H9 (cell line): ENCODE measurements at regions not wholly inside any gene's neighbourhood (a gene's known extent, or its start where the extent isn't known, plus 50 kb on each side); places are given as distances from the start of the nearest gene placed in this dataset.

Experiments
- DNase-seq: peaks from one replicate; pipeline ENCODE4 v3.0.0-alpha.2; 2017
- H2AFZ ChIP-seq: one replicate; pipeline ENCODE4 v1.6.1; 2013; ENCODE audit warnings: mild to moderate bottlenecking, low read length, control low read depth, moderate library complexity
- H2AK5ac ChIP-seq: 2 replicates; pipeline ENCODE4 v1.6.1; 2013; ENCODE audit warnings: low read length, control low read depth, mixed read lengths; ENCODE audit not compliant: insufficient read length
- H2BK120ac ChIP-seq: one replicate; pipeline ENCODE4 v1.6.1; 2013; ENCODE audit warnings: low read depth, mild to moderate bottlenecking, low read length, control low read depth, inconsistent platforms; ENCODE audit not compliant: poor library complexity, severe bottlenecking
- H2BK12ac ChIP-seq: 2 replicates; pipeline ENCODE4 v1.6.1; 2013; ENCODE audit warnings: low read length, control low read depth, mixed read lengths, low read depth; ENCODE audit not compliant: insufficient read length
- H2BK15ac ChIP-seq: 2 replicates; pipeline ENCODE4 v1.6.1; 2013; ENCODE audit warnings: low read depth, low read length, control low read depth
- H2BK20ac ChIP-seq: one replicate; pipeline ENCODE4 v1.6.1; 2013; ENCODE audit warnings: low read depth, mild to moderate bottlenecking, low read length, control low read depth, inconsistent platforms; ENCODE audit not compliant: poor library complexity, severe bottlenecking
- H2BK5ac ChIP-seq: 2 replicates; pipeline ENCODE4 v1.6.1; 2013; ENCODE audit warnings: low read length, control low read depth, mixed read lengths; ENCODE audit not compliant: insufficient read length
- H3K14ac ChIP-seq: 2 replicates; pipeline ENCODE4 v1.6.1; 2013; ENCODE audit warnings: low read length, control low read depth; ENCODE audit not compliant: insufficient read depth
- H3K18ac ChIP-seq: 2 replicates; pipeline ENCODE4 v1.6.1; 2013; ENCODE audit warnings: low read depth, mild to moderate bottlenecking, mixed read lengths, low read length, control low read depth; ENCODE audit not compliant: insufficient read length
- H3K23ac ChIP-seq: 2 replicates; pipeline ENCODE4 v1.6.1; 2013; ENCODE audit warnings: low read length, control low read depth, mixed read lengths, low read depth; ENCODE audit not compliant: insufficient read length
- H3K23me2 ChIP-seq: 2 replicates; pipeline ENCODE4 v1.6.1; 2013; ENCODE audit warnings: low read depth, mild to moderate bottlenecking, mixed read lengths, low read length, control low read depth; ENCODE audit not compliant: insufficient read length, poor library complexity, severe bottlenecking
- H3K27ac ChIP-seq: 2 replicates; pipeline ENCODE4 v1.5.1; 2013; ENCODE audit warnings: low read length, control low read depth, mixed read lengths, low read depth; ENCODE audit not compliant: insufficient read length
- H3K27me3 ChIP-seq: 2 replicates; pipeline ENCODE4 v1.6.1; 2013; ENCODE audit warnings: low read length, control low read depth, inconsistent platforms; ENCODE audit not compliant: insufficient read depth
- H3K4ac ChIP-seq: 2 replicates; pipeline ENCODE4 v1.6.1; 2013; ENCODE audit warnings: low read depth, mild to moderate bottlenecking, control low read depth, inconsistent platforms, low read length, moderate library complexity
- H3K4me1 ChIP-seq: 2 replicates; pipeline ENCODE4 v1.6.1; 2013; ENCODE audit warnings: low read length, control low read depth, inconsistent platforms; ENCODE audit not compliant: insufficient read depth
- H3K4me2 ChIP-seq: 2 replicates; pipeline ENCODE4 v1.6.1; 2013; ENCODE audit warnings: low read length, control low read depth, mixed read lengths; ENCODE audit not compliant: insufficient read length, insufficient read depth
- H3K56ac ChIP-seq: 2 replicates; pipeline ENCODE4 v1.6.1; 2013; ENCODE audit warnings: low read depth, mild to moderate bottlenecking, mixed read lengths, low read length, control low read depth; ENCODE audit not compliant: insufficient read length
- H3K79me1 ChIP-seq: 2 replicates; pipeline ENCODE4 v1.6.1; 2013; ENCODE audit warnings: low read depth, mild to moderate bottlenecking, moderate library complexity, low read length, control low read depth, inconsistent platforms; ENCODE audit not compliant: insufficient read depth, poor library complexity, severe bottlenecking
- H3K79me2 ChIP-seq: 2 replicates; pipeline ENCODE4 v1.6.1; 2013; ENCODE audit warnings: low read length, control low read depth, inconsistent platforms; ENCODE audit not compliant: insufficient read depth
- H3K9ac ChIP-seq: 2 replicates; pipeline ENCODE4 v1.6.1; 2013; ENCODE audit warnings: low read length, control low read depth, mixed read lengths; ENCODE audit not compliant: insufficient read length; ENCODE audit errors: extremely low read depth
- H3K9me3 ChIP-seq: one replicate; pipeline ENCODE4 v1.6.1; 2013; ENCODE audit warnings: low read depth, low read length, inconsistent platforms; ENCODE audit not compliant: control insufficient read depth
- H3T11ph ChIP-seq: one replicate; pipeline ENCODE4 v1.6.1; 2013; ENCODE audit warnings: mild to moderate bottlenecking, low read length, control low read depth, inconsistent platforms
- H4K20me1 ChIP-seq: one replicate; pipeline ENCODE4 v1.6.1; 2013; ENCODE audit not compliant: control insufficient read depth, insufficient read length, insufficient read depth
- H4K5ac ChIP-seq: 2 replicates; pipeline ENCODE4 v1.6.1; 2013; ENCODE audit warnings: low read depth, mild to moderate bottlenecking, mixed read lengths, low read length, control low read depth; ENCODE audit not compliant: insufficient read length
- H4K8ac ChIP-seq: replicated peaks from 2 replicates; pipeline ENCODE4 v1.6.1; 2013; ENCODE audit warnings: low read length, control low read depth, mixed read lengths, low read depth; ENCODE audit not compliant: insufficient read length
- H4K91ac ChIP-seq: 2 replicates; pipeline ENCODE4 v1.6.1; 2013; ENCODE audit warnings: low read depth, mild to moderate bottlenecking, moderate library complexity, mixed read lengths, low read length, control low read depth; ENCODE audit not compliant: insufficient read length
- H3K27ac Mint-ChIP-seq, 3 experiments: 2 replicates in 2 of 3; 3 replicates in 1 of 3; pipeline ENCODE4 v1.8.0; 2020 to 2021; ENCODE audit warnings: mixed read lengths in 3 of 3, mild to moderate bottlenecking in 1 of 3, moderate library complexity in 1 of 3
- H3K27me3 Mint-ChIP-seq: 2 replicates; pipeline ENCODE4 v1.8.0; 2021; ENCODE audit warnings: low read depth, mild to moderate bottlenecking, moderate library complexity, mixed read lengths
- H3K36me3 Mint-ChIP-seq, 3 experiments: 2 replicates in 2 of 3; 3 replicates in 1 of 3; pipeline ENCODE4 v1.8.0; 2020 to 2021; ENCODE audit warnings: low read depth in 3 of 3, mixed read lengths in 3 of 3; ENCODE audit not compliant: insufficient read depth in 1 of 3
- H3K4me1 Mint-ChIP-seq, 2 experiments: 2 replicates each; pipeline ENCODE4 v1.8.0; 2020; ENCODE audit warnings: mixed read lengths in 2 of 2
- H3K4me3 Mint-ChIP-seq, 2 experiments: 2 replicates in 1 of 2; 3 replicates in 1 of 2; pipeline ENCODE4 v1.8.0; 2020 to 2021; ENCODE audit warnings: mild to moderate bottlenecking in 2 of 2, mixed read lengths in 2 of 2, moderate library complexity in 1 of 2
- H3K9me3 Mint-ChIP-seq, 2 experiments: 2 replicates in 1 of 2; 3 replicates in 1 of 2; pipeline ENCODE4 v1.8.0; 2020; ENCODE audit warnings: mild to moderate bottlenecking in 2 of 2, mixed read lengths in 2 of 2, moderate library complexity in 1 of 2
- CTCF ChIP-seq: fragments of 200-600 bp; sonication (generic); conservative IDR thresholded peaks from 3 replicates; pipeline ENCODE4 v1.8.0; 2021; ENCODE audit warnings: antibody characterized with exemption, mild to moderate bottlenecking
- WGBS: extraction: QIAGEN DNeasy Blood & Tissue Kit; methylation state at CpG from one replicate; pipeline ENCODE4 v1.1.7; 2013; ENCODE audit warnings: missing lambda C conversion rate, low lambda C conversion rate, mixed read lengths; ENCODE audit not compliant: insufficient read length; ENCODE audit errors: extremely low coverage; 5-methylcytosine and 5-hydroxymethylcytosine counted together

GRCh38 chr10:110363572-110364411 lies 59.1 kb upstream of the SMNDC1 start:
- Histone ChIP-seq H3K4ac (no peak overlapping the region), H4K8ac (no peak overlapping the region), H3K23ac (no peak overlapping the region), H3K56ac (no peak overlapping the region), H4K91ac (no peak overlapping the region), H3K9me3 (no peaks in the 10 kb centered on the region), H2BK120ac (no peak overlapping the region), H2BK15ac (no peak overlapping the region), H2BK5ac (no peak overlapping the region), H3K27me3 (no peaks in the 10 kb centered on the region), H2BK20ac (no peak overlapping the region), H2BK12ac (no peak overlapping the region), H3K14ac (no peak overlapping the region), H3K27ac (no peak overlapping the region), H4K20me1 (no peaks in the 10 kb centered on the region), H3K9ac (no peak overlapping the region), H3K4me1 (peaks cover 6% of the 10 kb centered on the region), H3K4me2 (no peak overlapping the region), H2AK5ac (no peak overlapping the region), H3K79me2 (no peaks in the 10 kb centered on the region), H3K79me1 (no peaks in the 10 kb centered on the region), H3K18ac (no peak overlapping the region), H2AFZ (no peak overlapping the region), H3K23me2 (no peaks in the 10 kb centered on the region), H4K5ac (no peak overlapping the region), H3T11ph (no peak overlapping the region)
- H3K36me3 Mint-ChIP-seq = no peaks in the 10 kb centered on the region; a peak in 1 of 7 replicates
- H3K4me3 Mint-ChIP-seq = no peak overlapping the region
- no peak overlapping the region for H3K27ac Mint-ChIP-seq
- no peak for TF ChIP-seq CTCF
- DNase-seq = no peak
- WGBS = no CpG with 5 or more reads among the region's 20 CpGs
- H3K27me3 Mint-ChIP-seq = peaks cover 2% of the 10 kb centered on the region
- H3K4me1 Mint-ChIP-seq = peaks cover 22 to 25% of the 10 kb centered on the region in 2 experiments
- no peaks in the 10 kb centered on the region for H3K9me3 Mint-ChIP-seq
